Effector memory CD8-positive, alpha-beta T cell (primary cell): ENCODE measurements at regions not wholly inside any gene's neighbourhood (a gene's known extent, or its start where the extent isn't known, plus 50 kb on each side); places are given as distances from the start of the nearest gene placed in this dataset.

Experiments used
- ATAC-seq: fragments of 150-1000 bp; cut with Tn5 transposase; replicated peaks from 2 replicates; pipeline ENCODE4 v1.10.0; 2021; ENCODE audit warnings: mild to moderate bottlenecking, moderate library complexity
- DNase-seq, 3 experiments: peaks; one replicate each; pipeline ENCODE4 v3.0.0; 2021
- H3K27ac Mint-ChIP-seq, 2 donors: one replicate each; pipeline ENCODE4 v1.8.0; 2022; ENCODE audit warnings: mild to moderate bottlenecking in 2 of 2, mixed read lengths in 2 of 2, moderate library complexity in 2 of 2
- H3K27me3 Mint-ChIP-seq, 2 donors: one replicate each; pipeline ENCODE4 v1.8.0; 2022; ENCODE audit warnings: mixed read lengths in 2 of 2
- H3K36me3 Mint-ChIP-seq: one replicate; pipeline ENCODE4 v1.8.0; 2022; ENCODE audit warnings: mild to moderate bottlenecking, moderate library complexity, mixed read lengths; ENCODE audit not compliant: insufficient read depth
- H3K4me1 Mint-ChIP-seq, 2 donors: one replicate each; pipeline ENCODE4 v1.8.0; 2022; ENCODE audit warnings: low read depth in 2 of 2, mixed read lengths in 2 of 2
- H3K4me3 Mint-ChIP-seq, 2 donors: one replicate each; pipeline ENCODE4 v1.8.0; 2022; ENCODE audit warnings: mild to moderate bottlenecking in 2 of 2, mixed read lengths in 2 of 2, moderate library complexity in 2 of 2
- H3K9me3 Mint-ChIP-seq, 2 donors: one replicate each; pipeline ENCODE4 v1.8.0; 2022; ENCODE audit warnings: mixed read lengths in 2 of 2

DNA sequence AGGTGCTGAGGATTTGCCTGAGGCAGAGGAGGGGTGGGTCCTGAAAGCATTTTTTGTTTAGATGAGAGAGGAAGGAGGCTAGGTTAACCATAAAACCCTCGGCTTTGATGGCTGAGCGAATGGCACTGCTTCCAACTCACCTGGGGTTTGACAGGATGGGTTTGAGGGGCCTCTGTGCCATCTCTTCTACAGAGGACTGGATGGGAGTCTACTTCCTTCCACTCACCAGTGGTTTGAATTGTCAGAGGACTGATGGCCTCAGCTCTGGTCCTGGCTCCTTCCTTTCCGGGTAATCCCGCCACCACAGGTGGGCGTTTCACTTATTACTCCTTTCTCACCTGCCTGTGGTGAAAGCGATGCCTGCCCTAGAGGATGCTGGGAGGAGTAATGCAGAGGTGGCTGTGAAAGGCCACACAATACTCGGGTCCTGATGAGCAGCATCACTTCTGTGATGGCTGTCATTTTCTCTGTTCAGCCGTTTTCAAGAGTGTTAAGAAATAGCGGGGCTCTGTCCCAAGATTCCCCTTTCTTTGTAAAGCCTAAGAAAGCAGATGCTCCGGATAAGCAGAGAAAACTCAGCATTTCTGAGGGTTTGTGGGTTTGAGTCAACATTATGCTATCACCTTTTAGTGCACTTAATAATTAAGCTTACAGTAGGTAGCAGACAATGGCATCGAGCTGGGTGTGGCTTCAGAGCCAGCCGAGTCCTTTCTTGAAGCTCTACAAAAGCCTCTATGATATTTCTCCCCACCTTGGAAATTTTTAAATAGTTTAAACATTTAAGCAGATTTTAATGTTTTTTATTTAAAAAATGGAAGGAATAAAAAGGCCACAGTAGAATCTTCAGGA is 220.7 kb downstream of the HLX start:
- ATAC-seq (no peak), DNase-seq (no peak)
- H3K36me3 Mint-ChIP-seq = no peaks in the 10 kb centered on the region
- no peak overlapping the region for H3K27ac Mint-ChIP-seq
- H3K4me1 Mint-ChIP-seq = no peaks in the 10 kb centered on the region
- no peak overlapping the region for H3K4me3 Mint-ChIP-seq
- peaks cover 0 to 6% of the 10 kb centered on the region in 2 donors for H3K27me3 Mint-ChIP-seq
- H3K9me3 Mint-ChIP-seq = peaks cover 0 to 6% of the 10 kb centered on the region in 2 donors

DNA sequence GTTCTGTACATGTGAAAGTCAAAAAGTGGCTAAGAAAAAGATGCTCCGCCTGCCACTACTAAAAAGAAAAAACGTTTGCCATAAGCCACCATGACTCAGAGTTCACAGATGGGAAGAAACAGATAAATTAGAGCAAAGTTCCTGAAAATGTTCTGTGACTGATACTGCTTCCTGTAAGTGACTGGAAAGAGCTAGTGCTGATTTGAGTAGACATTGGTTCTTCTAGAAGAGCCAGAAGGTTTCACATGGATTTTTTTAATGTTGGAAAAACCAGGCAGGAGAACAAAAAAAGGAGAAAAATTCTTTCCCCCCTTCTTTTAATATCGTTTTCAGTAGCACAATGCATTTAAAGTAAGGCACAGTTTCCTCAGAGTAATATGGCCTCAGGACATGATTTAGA is 221.4 kb downstream of the HLX start:
- ATAC-seq (no peak), DNase-seq (no peak)
- Mint-ChIP-seq H3K36me3 (no peaks in the 10 kb centered on the region), H3K9me3 (peaks cover 0 to 6% of the 10 kb centered on the region in 2 donors), H3K4me3 (no peak overlapping the region), H3K27ac (no peak overlapping the region), H3K27me3 (peaks cover 0 to 6% of the 10 kb centered on the region in 2 donors), H3K4me1 (no peaks in the 10 kb centered on the region)

DNA sequence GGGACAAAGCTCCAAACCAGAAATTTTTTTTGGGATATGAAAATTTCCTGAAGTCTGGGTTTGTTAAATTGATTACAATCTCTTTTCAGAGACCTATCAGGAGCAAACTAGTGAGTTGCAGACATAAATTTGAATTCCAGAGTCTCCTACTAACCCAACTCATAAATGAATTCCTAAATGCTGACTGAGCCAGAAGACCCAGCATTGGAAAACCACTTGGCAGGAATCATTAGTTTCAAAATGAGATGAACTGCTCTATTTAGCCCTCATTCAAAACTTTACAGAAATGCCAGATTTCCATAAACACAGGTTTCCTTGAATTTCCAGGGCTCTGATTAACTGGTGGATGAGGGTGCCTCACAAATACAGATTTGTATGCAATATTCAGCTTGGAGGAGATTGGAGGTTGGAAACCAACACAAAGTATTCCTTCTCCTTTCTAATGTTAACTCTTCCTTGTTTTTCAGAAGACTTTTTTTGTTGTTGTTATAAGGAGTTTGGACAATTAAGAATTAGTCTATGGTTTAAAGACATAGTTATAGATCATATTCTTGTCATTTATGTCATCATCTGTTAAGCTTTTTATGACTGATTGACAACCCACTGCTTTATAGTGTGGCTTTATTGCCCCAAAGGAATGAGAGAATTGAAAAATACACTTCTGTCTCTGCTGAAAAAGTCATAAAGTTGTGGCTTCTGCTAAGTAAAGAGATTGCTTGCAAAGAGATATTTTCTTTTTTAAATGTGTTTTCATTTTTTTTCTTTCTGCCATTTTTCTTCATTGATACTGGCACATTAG is 222.8 kb downstream of the HLX start:
- Mint-ChIP-seq H3K4me3 (no peak overlapping the region), H3K9me3 (peaks cover 0 to 6% of the 10 kb centered on the region in 2 donors), H3K27me3 (peaks cover 0 to 6% of the 10 kb centered on the region in 2 donors), H3K4me1 (no peaks in the 10 kb centered on the region), H3K36me3 (no peaks in the 10 kb centered on the region), H3K27ac (no peak overlapping the region)
- DNase-seq = no peak
- no peak for ATAC-seq

DNA sequence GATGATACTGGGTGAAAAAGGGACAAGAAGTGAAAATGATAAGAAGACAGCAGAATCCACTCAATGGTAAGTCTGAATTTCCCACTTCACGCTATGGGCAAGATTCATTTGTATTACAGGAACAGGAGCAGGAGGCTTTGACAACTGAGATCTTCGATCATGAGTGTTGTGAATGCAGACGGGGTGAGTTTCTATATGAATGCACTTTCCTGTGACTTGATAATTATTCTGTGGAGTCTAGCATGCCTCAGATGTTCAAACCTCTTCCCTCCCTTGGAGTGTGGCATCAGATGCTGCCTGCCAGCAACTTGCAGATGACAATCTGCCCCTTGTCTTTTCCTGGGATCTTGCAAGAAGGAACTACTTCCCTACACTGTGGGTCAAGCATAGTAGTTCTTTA is 225.4 kb downstream of the HLX start:
- Mint-ChIP-seq H3K4me1 (no peaks in the 10 kb centered on the region), H3K27ac (no peak overlapping the region), H3K4me3 (no peak overlapping the region), H3K36me3 (no peaks in the 10 kb centered on the region), H3K9me3 (peaks cover 0 to 3% of the 10 kb centered on the region in 2 donors), H3K27me3 (no peaks in the 10 kb centered on the region)
- ATAC-seq (no peak), DNase-seq (no peak)

DNA sequence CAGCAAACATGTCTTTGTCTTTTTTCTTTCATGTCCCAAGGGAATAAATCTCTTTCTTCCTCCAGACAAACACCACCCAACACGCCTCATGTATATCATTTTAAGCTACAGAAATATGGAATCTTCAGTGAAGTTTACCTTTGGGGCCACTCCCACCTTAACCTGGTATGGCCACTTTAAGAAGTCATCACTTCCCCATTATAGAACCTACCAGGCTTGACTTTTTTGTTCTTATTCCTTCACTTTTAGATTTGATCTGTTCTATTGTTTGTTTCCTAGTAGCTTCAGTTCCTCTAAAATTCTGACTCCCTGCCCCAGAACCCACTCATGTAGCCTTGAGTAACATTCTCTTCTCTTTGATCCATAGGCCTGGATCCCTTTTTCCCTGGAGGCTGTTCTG is 226.3 kb downstream of the HLX start:
- no peak for DNase-seq
- H3K27ac Mint-ChIP-seq = no peak overlapping the region
- ATAC-seq = no peak
- H3K27me3 Mint-ChIP-seq = no peaks in the 10 kb centered on the region
- H3K4me3 Mint-ChIP-seq = no peak overlapping the region
- H3K36me3 Mint-ChIP-seq = no peaks in the 10 kb centered on the region
- peaks cover 0 to 3% of the 10 kb centered on the region in 2 donors for H3K9me3 Mint-ChIP-seq
- no peaks in the 10 kb centered on the region for H3K4me1 Mint-ChIP-seq

DNA sequence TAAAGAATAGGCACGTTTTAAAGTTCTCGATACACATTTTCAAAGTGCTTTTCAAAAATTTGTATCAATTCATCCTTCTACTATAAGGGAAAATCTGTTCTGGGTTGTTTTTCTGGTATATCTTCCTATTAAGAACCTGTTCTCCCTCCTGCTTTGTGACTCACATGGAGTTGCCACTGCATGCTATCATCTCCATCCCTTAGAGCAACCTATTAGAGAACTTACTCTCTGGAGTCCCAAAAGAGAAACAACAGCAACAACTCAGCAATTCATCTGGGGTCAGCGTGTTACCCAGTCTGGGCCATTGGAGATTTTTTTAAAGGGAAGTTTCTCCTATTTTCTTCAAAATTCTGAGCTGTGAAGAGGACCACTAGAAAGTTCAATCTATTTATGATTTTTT is 227.4 kb downstream of the HLX start:
- no peak overlapping the region for H3K4me3 Mint-ChIP-seq
- no peaks in the 10 kb centered on the region for H3K4me1 Mint-ChIP-seq
- no peaks in the 10 kb centered on the region for H3K27me3 Mint-ChIP-seq
- no peak for DNase-seq
- peaks cover 0 to 3% of the 10 kb centered on the region in 2 donors for H3K9me3 Mint-ChIP-seq
- H3K27ac Mint-ChIP-seq = no peak overlapping the region
- H3K36me3 Mint-ChIP-seq = no peaks in the 10 kb centered on the region
- no peak for ATAC-seq

DNA sequence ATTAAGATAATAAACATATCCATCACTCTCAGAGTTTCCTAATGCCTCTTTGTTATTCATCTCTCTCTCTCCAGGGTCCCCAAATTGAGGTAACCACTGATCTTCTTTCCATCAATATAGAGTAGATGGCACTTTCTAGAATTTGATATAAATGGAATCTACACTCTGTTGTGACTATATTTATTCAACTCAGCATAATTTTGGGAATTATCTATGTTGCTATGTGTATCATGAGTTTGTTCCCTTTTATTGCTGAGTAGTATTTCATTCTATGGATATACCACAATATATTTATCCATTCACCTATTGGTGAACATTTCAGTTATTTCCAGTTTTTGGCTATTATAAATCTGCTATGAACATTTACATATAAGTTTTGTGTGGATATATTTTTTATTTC is 230.7 kb downstream of the HLX start:
- H3K36me3 Mint-ChIP-seq = no peaks in the 10 kb centered on the region

DNA sequence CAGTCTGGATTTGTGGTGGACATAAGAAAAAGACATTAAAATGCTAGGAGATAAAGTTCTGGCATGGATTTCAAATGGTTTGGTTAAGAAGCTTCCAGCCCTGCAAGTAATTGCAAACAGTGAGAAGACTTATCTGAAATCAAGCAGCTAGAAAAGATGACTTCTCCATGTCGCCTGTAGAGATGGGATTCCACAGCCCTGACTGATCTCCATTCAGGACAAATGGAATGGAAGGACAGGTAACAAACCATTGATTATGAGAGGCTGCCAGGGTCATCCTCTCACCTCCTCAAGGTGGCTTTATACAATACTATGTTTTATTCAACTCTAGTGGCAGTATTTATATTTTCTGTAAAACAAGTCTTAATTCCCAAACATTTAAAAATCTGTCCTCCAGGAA is 237.9 kb downstream of the HLX start:
- Mint-ChIP-seq H3K27ac (no peak overlapping the region), H3K4me1 (no peaks in the 10 kb centered on the region), H3K36me3 (no peaks in the 10 kb centered on the region), H3K27me3 (peaks cover 6 to 9% of the 10 kb centered on the region in 2 donors), H3K9me3 (peaks cover 0 to 11% of the 10 kb centered on the region in 2 donors), H3K4me3 (no peak overlapping the region)
- no peak for ATAC-seq
- no peak for DNase-seq

More for the DNA sequence above, 230.7 kb downstream of the HLX start:
- Mint-ChIP-seq H3K4me1 (no peaks in the 10 kb centered on the region), H3K27me3 (no peaks in the 10 kb centered on the region), H3K9me3 (peaks cover 0 to 3% of the 10 kb centered on the region in 2 donors), H3K4me3 (no peak overlapping the region), H3K27ac (no peak overlapping the region)
- DNase-seq (no peak), ATAC-seq (no peak)

DNA sequence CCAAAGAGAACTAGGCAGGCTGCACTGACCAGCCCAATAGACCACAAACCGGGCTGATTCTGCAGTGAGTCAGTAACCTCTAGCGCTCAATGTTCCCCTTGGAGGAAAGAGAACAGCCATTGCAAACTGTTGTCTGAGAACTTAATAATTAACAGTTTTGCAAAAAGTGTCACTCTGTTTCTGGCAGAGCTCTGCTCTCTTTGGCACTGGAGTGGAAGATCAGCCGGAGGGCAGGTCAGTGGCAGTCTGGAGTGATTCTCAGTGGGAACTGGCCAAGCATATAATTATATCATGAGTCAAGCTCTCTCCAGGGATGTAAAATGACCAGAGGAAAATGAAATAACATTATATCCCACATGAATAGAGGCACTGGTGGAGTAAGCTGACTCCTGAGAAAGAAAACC is 238.3 kb downstream of the HLX start:
- Mint-ChIP-seq H3K36me3 (no peaks in the 10 kb centered on the region), H3K27ac (no peak overlapping the region), H3K4me3 (no peak overlapping the region), H3K4me1 (no peaks in the 10 kb centered on the region), H3K27me3 (peaks cover 6 to 9% of the 10 kb centered on the region in 2 donors), H3K9me3 (peaks cover 0 to 11% of the 10 kb centered on the region in 2 donors)
- no peak for ATAC-seq
- no peak for DNase-seq

DNA sequence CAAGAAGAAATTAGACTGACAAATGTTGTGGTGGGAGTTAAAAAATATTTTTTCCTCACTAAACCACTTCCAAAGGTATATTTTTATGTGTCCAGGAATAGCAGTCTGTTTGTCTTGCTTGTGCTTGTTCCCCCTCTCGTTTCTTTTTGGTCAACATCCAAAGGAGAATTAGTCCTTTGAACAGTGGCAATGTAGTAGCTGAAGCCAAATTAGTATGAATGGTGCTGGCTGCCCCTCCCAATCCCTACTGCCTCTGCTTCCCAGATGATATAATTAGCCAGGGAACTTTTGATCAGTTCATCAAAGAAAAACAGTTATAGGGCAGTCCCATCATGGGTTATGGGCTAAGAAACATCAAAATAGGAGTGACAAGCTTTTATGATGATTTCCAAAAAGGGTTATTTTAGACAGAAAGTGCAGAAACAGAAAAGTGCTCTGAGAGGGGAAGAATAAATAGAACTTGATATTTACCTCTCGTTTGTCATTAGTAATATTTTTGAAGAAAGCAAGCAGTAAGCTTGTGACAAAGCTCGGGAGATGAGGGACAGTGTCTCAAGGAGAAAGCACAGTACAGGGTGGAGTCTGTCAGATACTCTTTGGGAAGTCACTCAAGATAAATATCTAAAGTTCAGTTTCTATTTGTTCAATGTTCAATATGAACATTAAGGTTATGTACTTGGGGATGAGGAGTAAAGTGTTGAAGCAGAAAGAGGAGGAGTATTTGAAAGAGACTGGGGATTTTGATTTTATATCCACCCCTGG is 239.1 kb downstream of the HLX start:
- ATAC-seq = no peak
- H3K36me3 Mint-ChIP-seq = no peaks in the 10 kb centered on the region

DNA sequence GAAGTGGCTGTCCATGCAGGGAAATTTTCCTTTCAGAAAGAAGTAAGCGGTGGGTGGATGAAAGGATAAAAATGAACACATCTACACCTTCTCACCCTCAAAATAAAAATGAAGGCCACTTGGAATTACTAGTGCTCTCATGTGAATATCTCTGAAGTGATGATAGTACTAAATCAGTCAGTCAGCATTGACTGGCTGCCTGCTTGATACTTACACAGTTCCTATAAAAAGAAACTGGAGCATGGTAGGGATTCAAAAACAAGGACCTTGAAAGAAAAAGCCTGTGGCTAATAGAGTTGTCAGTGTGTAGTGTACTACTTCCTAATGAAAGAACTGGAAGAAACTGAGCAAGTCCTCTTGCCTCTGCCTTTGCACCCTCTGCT is 239.7 kb downstream of the HLX start:
- ATAC-seq = no peak
- no peaks in the 10 kb centered on the region for H3K36me3 Mint-ChIP-seq
- DNase-seq = no peak

More for the DNA sequence above, 239.1 kb downstream of the HLX start:
- Mint-ChIP-seq H3K4me1 (no peaks in the 10 kb centered on the region), H3K27ac (no peak overlapping the region), H3K4me3 (no peak overlapping the region), H3K9me3 (peaks cover 0 to 11% of the 10 kb centered on the region in 2 donors), H3K27me3 (peaks cover 6 to 9% of the 10 kb centered on the region in 2 donors)
- DNase-seq = no peak

DNA sequence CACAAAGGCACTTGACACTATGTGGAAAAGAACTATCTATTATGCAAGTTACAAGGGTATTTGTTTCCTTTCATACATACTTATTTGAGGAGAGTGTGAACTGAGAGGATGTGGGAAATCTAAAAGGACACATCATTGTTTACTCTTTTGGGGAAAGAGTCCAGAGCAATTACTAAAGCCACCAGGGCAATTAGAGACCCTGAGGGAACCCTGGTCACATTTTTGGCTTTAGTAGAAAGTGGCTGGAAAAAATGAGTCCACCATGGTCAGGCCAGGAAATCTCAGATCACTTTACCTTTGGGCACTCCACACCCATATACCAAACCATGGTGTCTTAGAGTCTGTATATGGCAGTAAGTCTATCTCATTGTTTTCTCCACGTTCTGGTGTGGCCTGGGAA is 243.3 kb downstream of the HLX start:
- no peak overlapping the region for H3K27ac Mint-ChIP-seq
- H3K27me3 Mint-ChIP-seq = no peaks in the 10 kb centered on the region
- no peaks in the 10 kb centered on the region for H3K4me1 Mint-ChIP-seq
- no peaks in the 10 kb centered on the region for H3K36me3 Mint-ChIP-seq
- no peak overlapping the region for H3K4me3 Mint-ChIP-seq
- H3K9me3 Mint-ChIP-seq = peaks cover 0 to 7% of the 10 kb centered on the region in 2 donors
- ATAC-seq (no peak), DNase-seq (no peak)

More for the DNA sequence above, 239.7 kb downstream of the HLX start:
- H3K27ac Mint-ChIP-seq = no peak overlapping the region
- H3K4me1 Mint-ChIP-seq = no peaks in the 10 kb centered on the region
- peaks cover 6 to 9% of the 10 kb centered on the region in 2 donors for H3K27me3 Mint-ChIP-seq
- H3K9me3 Mint-ChIP-seq = peaks cover 0 to 11% of the 10 kb centered on the region in 2 donors
- no peak overlapping the region for H3K4me3 Mint-ChIP-seq

DNA sequence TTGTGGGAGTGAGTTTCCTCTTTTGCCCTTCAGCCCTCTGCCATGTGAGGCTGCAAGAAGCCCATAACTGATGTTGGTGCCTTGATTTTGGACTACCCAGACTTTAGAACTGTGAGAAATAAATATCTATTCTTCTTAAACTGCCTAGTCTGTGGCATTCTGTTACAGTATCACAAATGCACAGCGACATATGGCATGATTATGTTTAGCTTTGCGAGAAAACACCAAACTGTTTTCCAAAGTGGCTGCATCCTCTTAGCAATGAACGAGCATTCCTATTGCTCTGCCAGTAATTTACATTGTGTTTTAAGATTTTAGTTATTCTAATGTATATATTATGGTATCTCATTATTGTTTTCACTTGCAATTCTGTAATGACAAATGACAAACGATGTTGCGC is 246.7 kb downstream of the HLX start:
- H3K9me3 Mint-ChIP-seq = peaks cover 0 to 6% of the 10 kb centered on the region in 2 donors

More for the DNA sequence above, 246.7 kb downstream of the HLX start:
- H3K4me1 Mint-ChIP-seq = no peaks in the 10 kb centered on the region
- DNase-seq = no peak
- H3K27me3 Mint-ChIP-seq = no peaks in the 10 kb centered on the region
- H3K27ac Mint-ChIP-seq = no peak overlapping the region
- no peaks in the 10 kb centered on the region for H3K36me3 Mint-ChIP-seq
- H3K4me3 Mint-ChIP-seq = no peak overlapping the region
- ATAC-seq = no peak
